ENCODE measurements at regions not wholly inside any gene's neighbourhood (a gene's known extent, or its start where the extent isn't known, plus 50 kb on each side); places are given as distances from the start of the nearest gene placed in this dataset.
A peak's percentile ranks its signal among the peaks of the same experiment; 100 is the strongest.

DNA sequence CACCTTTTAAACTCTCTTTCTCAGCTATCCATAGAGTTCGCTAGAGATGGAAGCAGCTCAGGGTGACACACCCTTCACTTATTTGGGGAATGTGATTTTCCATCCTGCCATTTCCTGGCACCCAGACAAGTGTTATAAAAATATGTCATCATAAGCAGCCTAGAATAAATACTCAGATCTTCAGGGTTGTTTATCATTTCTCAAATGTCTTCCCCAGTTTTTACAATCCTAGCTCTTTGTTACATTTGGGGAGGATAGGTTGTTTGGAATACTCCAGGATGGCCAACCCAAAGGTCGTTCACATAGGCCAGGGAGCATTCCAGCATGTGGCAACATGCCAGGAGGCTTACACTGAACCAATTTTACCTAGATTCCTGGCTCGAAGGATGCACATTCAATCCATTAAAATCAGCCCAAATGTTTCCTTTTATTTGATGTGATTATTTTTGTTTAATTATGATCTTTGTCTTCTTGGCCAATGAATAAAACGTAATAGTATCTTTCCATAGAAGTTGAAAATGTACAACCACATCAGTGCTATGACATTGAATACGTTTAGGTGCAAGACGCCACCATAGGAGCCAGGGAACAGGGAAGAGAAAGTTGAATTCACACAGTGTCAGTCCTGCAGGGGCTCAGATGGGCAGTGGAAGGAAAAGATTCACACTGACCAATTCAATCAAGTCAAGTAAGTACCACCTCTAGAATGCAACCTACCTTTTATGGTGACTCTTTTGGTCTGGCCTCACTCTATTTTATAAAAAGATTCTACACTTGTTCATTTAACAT lies 537.7 kb upstream of the MDFIC2 start:
- H3K4me3 ChIP-seq (ENCODE audit: low read depth in 1 of 3, low read length in 3 of 3) = no peak overlapping the region
- H3K9ac ChIP-seq (ENCODE audit: low read depth in 1 of 2, low read length in 2 of 2) = no peak overlapping the region
- no peak overlapping the region for H3K27ac ChIP-seq (ENCODE audit: low read depth in 1 of 2, low read length in 2 of 2)
- 69% methylated on average over 6 of the region's 6 CpGs for WGBS
- no peak for TF ChIP-seq FOXA2 (IDR thresholded peaks at IDR 0.05)
- TF ChIP-seq RXRA (IDR thresholded peaks at IDR 0.05) = peak; percentile 64 to 69
- TF ChIP-seq JUND (IDR thresholded peaks at IDR 0.05) = peak; percentile 52 to 61
- no peaks in the 10 kb centered on the region for H3K9me3 ChIP-seq (ENCODE audit: control insufficient read depth in 4 of 4, low read length in 3 of 4)
- no peaks in the 10 kb centered on the region for H3K4me1 ChIP-seq (ENCODE audit: control insufficient read depth in 4 of 4, insufficient read depth in 4 of 4, low read length in 3 of 4)
- H3K27me3 ChIP-seq (ENCODE audit: control insufficient read depth in 4 of 4, insufficient read depth in 4 of 4, low read length in 3 of 4) = no peaks in the 10 kb centered on the region
- no peak for DNase-seq (ENCODE audit: low spot score)
- no peaks in the 10 kb centered on the region for H3K36me3 ChIP-seq (ENCODE audit: control insufficient read depth in 4 of 4, insufficient read depth in 3 of 4, low read depth in 1 of 4, low read length in 3 of 4)

DNA sequence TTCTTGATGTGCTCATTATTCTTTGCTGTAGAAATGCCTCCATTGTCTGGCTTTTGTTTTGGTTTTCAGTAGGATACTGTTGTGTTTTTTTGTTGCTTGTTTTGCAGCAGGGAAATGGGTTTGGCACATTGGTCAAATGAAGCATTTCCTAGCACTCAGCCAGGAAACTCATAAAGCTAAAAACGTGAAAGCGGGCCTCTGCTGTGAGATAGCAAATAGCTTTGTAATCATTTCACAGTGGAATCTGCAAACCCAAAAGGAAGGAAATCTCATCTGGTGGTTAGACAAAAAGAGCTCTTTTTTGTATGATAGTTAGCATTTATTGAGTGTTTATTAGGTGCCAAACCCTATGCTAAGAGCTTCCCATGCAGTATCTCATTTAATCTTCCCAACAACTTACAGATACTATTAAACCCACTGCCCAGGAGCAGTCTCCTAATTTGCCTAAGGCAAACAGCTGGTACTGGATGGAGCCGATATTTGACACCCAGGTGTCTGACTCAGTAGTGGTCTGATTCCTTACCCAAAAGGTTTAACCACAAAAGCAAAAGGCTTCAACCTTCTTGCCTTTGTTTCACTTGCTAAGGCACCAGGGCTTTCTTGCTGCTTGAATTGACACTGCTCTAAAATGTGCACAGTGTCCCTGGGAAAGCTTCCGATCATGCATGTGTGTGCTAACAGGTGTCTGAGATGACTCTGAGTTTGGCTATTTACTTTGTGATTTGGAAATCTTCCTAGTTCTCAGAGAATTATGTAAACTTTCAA lies 527.9 kb upstream of the MDFIC2 start:
- Histone ChIP-seq H3K36me3 (ENCODE audit: control insufficient read depth in 4 of 4, insufficient read depth in 3 of 4, low read depth in 1 of 4, low read length in 3 of 4) (no peaks in the 10 kb centered on the region), H3K9me3 (ENCODE audit: control insufficient read depth in 4 of 4, low read length in 3 of 4) (no peaks in the 10 kb centered on the region), H3K27ac (ENCODE audit: low read depth in 1 of 2, low read length in 2 of 2) (no peak overlapping the region), H3K27me3 (ENCODE audit: control insufficient read depth in 4 of 4, insufficient read depth in 4 of 4, low read length in 3 of 4) (peaks cover 0 to 3% (median 0%) of the 10 kb centered on the region in 4 donors), H3K4me3 (ENCODE audit: low read depth in 1 of 3, low read length in 3 of 3) (no peak overlapping the region), H3K9ac (ENCODE audit: low read depth in 1 of 2, low read length in 2 of 2) (no peak overlapping the region), H3K4me1 (ENCODE audit: control insufficient read depth in 4 of 4, insufficient read depth in 4 of 4, low read length in 3 of 4) (peaks cover 0 to 5% (median 0%) of the 10 kb centered on the region in 4 donors)
- TF ChIP-seq HNF4G (IDR thresholded peaks at IDR 0.05) (no peak), FOXA2 (IDR thresholded peaks at IDR 0.05) (peak; percentile 13), JUND (IDR thresholded peaks at IDR 0.05) (no peak), FOXA1 (IDR thresholded peaks at IDR 0.05) (no peak), RAD21 (IDR thresholded peaks at IDR 0.05) (no peak), YY1 (IDR thresholded peaks at IDR 0.05) (no peak), SP1 (IDR thresholded peaks at IDR 0.05) (no peak)
- TF ChIP-seq, protein P1, sequence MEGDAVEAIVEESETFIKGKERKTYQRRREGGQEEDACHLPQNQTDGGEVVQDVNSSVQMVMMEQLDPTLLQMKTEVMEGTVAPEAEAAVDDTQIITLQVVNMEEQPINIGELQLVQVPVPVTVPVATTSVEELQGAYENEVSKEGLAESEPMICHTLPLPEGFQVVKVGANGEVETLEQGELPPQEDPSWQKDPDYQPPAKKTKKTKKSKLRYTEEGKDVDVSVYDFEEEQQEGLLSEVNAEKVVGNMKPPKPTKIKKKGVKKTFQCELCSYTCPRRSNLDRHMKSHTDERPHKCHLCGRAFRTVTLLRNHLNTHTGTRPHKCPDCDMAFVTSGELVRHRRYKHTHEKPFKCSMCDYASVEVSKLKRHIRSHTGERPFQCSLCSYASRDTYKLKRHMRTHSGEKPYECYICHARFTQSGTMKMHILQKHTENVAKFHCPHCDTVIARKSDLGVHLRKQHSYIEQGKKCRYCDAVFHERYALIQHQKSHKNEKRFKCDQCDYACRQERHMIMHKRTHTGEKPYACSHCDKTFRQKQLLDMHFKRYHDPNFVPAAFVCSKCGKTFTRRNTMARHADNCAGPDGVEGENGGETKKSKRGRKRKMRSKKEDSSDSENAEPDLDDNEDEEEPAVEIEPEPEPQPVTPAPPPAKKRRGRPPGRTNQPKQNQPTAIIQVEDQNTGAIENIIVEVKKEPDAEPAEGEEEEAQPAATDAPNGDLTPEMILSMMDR (IDR thresholded peaks at IDR 0.05; ENCODE audit: low read depth, low read length, missing input control) = no peak
- no peak for DNase-seq (ENCODE audit: low spot score)
- 45% methylated on average over 4 of the region's 4 CpGs for WGBS

DNA sequence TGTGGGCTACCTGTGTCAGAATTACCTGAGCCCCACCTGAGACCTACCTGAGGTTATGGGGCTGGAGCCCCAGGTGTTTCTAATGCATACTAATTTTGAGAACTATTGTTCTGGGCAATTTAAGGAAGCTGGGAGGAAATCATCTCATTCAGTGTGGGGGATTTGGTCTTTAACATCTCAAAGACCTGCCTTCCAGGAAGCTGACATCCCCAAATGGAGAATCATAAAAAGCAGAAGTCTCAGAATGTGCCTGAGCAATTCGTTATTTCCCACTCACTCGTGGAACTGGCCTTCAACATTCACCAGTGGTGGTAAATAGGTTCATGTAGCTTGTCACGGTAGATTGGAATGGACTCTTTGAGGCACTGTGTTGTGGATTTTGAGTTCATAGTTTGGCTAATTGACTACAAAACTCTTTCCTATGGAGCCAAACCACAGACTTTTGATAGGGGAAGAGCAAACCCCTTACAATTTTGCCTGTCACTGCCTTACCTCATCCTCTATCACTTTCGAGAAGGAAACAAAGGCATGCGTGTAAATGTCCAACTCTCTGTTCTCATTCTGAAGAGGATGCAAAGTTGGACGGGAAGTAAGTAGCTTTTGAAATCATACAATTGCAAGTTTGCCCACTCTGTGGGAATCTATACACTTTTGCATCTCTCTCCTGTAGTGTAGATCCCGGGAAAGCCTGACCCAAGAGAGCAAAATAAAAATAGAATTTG lies 521.0 kb upstream of the MDFIC2 start:
- no peak overlapping the region for H3K27ac ChIP-seq (ENCODE audit: low read depth in 1 of 2, low read length in 2 of 2)
- WGBS = 68% methylated on average over 7 of the region's 7 CpGs
- H3K9me3 ChIP-seq (ENCODE audit: control insufficient read depth in 4 of 4, low read length in 3 of 4) = no peaks in the 10 kb centered on the region

More for the DNA sequence above, 521.0 kb upstream of the MDFIC2 start:
- no peak overlapping the region for H3K9ac ChIP-seq (ENCODE audit: low read depth in 1 of 2, low read length in 2 of 2)
- TF ChIP-seq TAF1 (conservative IDR thresholded peaks at IDR 0.05) = no peak
- TF ChIP-seq NR2F2 (IDR thresholded peaks at IDR 0.05) = no peak
- TF ChIP-seq, protein P2, sequence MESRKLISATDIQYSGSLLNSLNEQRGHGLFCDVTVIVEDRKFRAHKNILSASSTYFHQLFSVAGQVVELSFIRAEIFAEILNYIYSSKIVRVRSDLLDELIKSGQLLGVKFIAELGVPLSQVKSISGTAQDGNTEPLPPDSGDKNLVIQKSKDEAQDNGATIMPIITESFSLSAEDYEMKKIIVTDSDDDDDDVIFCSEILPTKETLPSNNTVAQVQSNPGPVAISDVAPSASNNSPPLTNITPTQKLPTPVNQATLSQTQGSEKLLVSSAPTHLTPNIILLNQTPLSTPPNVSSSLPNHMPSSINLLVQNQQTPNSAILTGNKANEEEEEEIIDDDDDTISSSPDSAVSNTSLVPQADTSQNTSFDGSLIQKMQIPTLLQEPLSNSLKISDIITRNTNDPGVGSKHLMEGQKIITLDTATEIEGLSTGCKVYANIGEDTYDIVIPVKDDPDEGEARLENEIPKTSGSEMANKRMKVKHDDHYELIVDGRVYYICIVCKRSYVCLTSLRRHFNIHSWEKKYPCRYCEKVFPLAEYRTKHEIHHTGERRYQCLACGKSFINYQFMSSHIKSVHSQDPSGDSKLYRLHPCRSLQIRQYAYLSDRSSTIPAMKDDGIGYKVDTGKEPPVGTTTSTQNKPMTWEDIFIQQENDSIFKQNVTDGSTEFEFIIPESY (IDR thresholded peaks at IDR 0.05) = no peak
- TF ChIP-seq RXRA (IDR thresholded peaks at IDR 0.05) = no peak
- TF ChIP-seq, protein P1 (IDR thresholded peaks at IDR 0.05; ENCODE audit: low read depth, low read length, missing input control) = no peak
- TF ChIP-seq FOXA2 (IDR thresholded peaks at IDR 0.05) = no peak
- no peak for TF ChIP-seq HNF4G (IDR thresholded peaks at IDR 0.05)
- no peak for TF ChIP-seq GABPA (IDR thresholded peaks at IDR 0.05 in 1 of 2, conservative IDR thresholded peaks at IDR 0.05 in 1 of 2)
- no peak for DNase-seq (ENCODE audit: low spot score)
- H3K36me3 ChIP-seq (ENCODE audit: control insufficient read depth in 4 of 4, insufficient read depth in 3 of 4, low read depth in 1 of 4, low read length in 3 of 4) = no peaks in the 10 kb centered on the region
- no peaks in the 10 kb centered on the region for H3K4me1 ChIP-seq (ENCODE audit: control insufficient read depth in 4 of 4, insufficient read depth in 4 of 4, low read length in 3 of 4)
- H3K27me3 ChIP-seq (ENCODE audit: control insufficient read depth in 4 of 4, insufficient read depth in 4 of 4, low read length in 3 of 4) = peaks cover 0 to 3% (median 0%) of the 10 kb centered on the region in 4 donors
- H3K4me3 ChIP-seq (ENCODE audit: low read depth in 1 of 3, low read length in 3 of 3) = no peak overlapping the region

Measured in liver (tissue), 8 donors.